HG03060 (cell line): ENCODE measurements at regions not wholly inside any gene's neighbourhood (a gene's known extent, or its start where the extent isn't known, plus 50 kb on each side); places are given as distances from the start of the nearest gene placed in this dataset.

ENCODE experiments used
- ATAC-seq: cut with Tn5 transposase; IDR thresholded peaks from one replicate; pipeline ENCODE4 v1.9.1; 2021; ENCODE audit warnings: low read depth, moderate number of reproducible peaks; ENCODE audit not compliant: unreplicated experiment

GRCh38 chr11:13103962-13104554, 94.9 kb downstream of the RASSF10 start:
- no peak for ATAC-seq

GRCh38 chr11:13104619-13105236, 95.6 kb downstream of the RASSF10 start:
- no peak for ATAC-seq

- ATAC-seq: peak; percentile 54
These were observed 96.2 kb downstream of the RASSF10 start for GRCh38 chr11:13105237-13105844.

GRCh38 chr11:13107544-13108044, 98.5 kb downstream of the RASSF10 start:
- no peak for ATAC-seq

GRCh38 chr11:13108416-13108815, 99.3 kb downstream of the RASSF10 start:
- no peak for ATAC-seq

- no peak for ATAC-seq
These were observed 100.5 kb downstream of the RASSF10 start for GRCh38 chr11:13109616-13110015.

- no peak for ATAC-seq
These were observed 101.0 kb downstream of the RASSF10 start for GRCh38 chr11:13110145-13110544.

GRCh38 chr11:13110929-13111812, 102.1 kb downstream of the RASSF10 start:
- ATAC-seq: no peak

GRCh38 chr11:13111813-13112130, 102.7 kb downstream of the RASSF10 start:
- ATAC-seq: no peak

GRCh38 chr11:13114566-13115379, 105.7 kb downstream of the RASSF10 start:
- no peak for ATAC-seq

GRCh38 chr11:13115380-13115675, 106.2 kb downstream of the RASSF10 start:
- no peak for ATAC-seq

- ATAC-seq: no peak
These were observed 107.4 kb downstream of the RASSF10 start for GRCh38 chr11:13116491-13116890.

- ATAC-seq: no peak
These were observed 108.2 kb downstream of the RASSF10 start for GRCh38 chr11:13117344-13117743.

GRCh38 chr11:13118194-13118593, 109.1 kb downstream of the RASSF10 start:
- no peak for ATAC-seq

- no peak for ATAC-seq
These were observed 109.5 kb downstream of the RASSF10 start for GRCh38 chr11:13118650-13119049.

- no peak for ATAC-seq
These were observed 110.2 kb downstream of the RASSF10 start for GRCh38 chr11:13119361-13119760.

GRCh38 chr11:13119941-13120520, 110.9 kb downstream of the RASSF10 start:
- ATAC-seq: no peak

GRCh38 chr11:13120691-13121090, 111.6 kb downstream of the RASSF10 start:
- ATAC-seq: no peak

GRCh38 chr11:13126430-13126829, 117.3 kb downstream of the RASSF10 start:
- no peak for ATAC-seq

- ATAC-seq: no peak
These were observed 118.0 kb downstream of the RASSF10 start for GRCh38 chr11:13127161-13127560.
